Ascending aorta (tissue), 2 donors: ENCODE measurements at regions not wholly inside any gene's neighbourhood (a gene's known extent, or its start where the extent isn't known, plus 50 kb on each side); places are given as distances from the start of the nearest gene placed in this dataset.

Experiments used
- DNase-seq, 2 donors: peaks; one replicate each; pipeline ENCODE4 v3.0.0-alpha.2; 2019; ENCODE audit warnings: low spot score in 2 of 2
- H3K27ac ChIP-seq, 2 donors: fragments of 200-600 bp; sonication (generic); one replicate each; pipeline ENCODE4 v1.5.1; 2016 to 2017; ENCODE audit warnings: mild to moderate bottlenecking in 1 of 2
- H3K27me3 ChIP-seq: fragments of 200-600 bp; sonication (generic); one replicate; pipeline ENCODE4 v1.5.1; 2017
- H3K36me3 ChIP-seq, 2 donors: fragments of 200-600 bp; sonication (generic); one replicate each; pipeline ENCODE4 v1.5.1; 2016
- H3K4me1 ChIP-seq, 2 donors: fragments of 200-600 bp; sonication (generic); one replicate each; pipeline ENCODE4 v1.5.1; 2016 to 2017; ENCODE audit warnings: mild to moderate bottlenecking in 1 of 2
- H3K4me3 ChIP-seq, 2 donors: fragments of 200-600 bp; sonication (generic); one replicate each; pipeline ENCODE4 v1.5.1; 2016 to 2017; ENCODE audit warnings: mild to moderate bottlenecking in 1 of 2
- H3K9me3 ChIP-seq, 2 donors: fragments of 200-600 bp; sonication (generic); one replicate each; pipeline ENCODE4 v1.5.1; 2016
- intact Hi-C: fragments of 100-400 bp; cut with DNase I; formaldehyde crosslinking; loops from one replicate; pipeline ENCODE4 v1.15.1; 2023
- TF ChIP-seq, protein P1 (sequence below), 3 experiments: fragments of 200-600 bp in 2 of 3; fragments of 450-650 bp in 1 of 3; sonication (generic) in 2 of 3; IDR thresholded peaks; one replicate each; pipeline ENCODE4 v1.5.1; 2016 to 2019; ENCODE audit warnings: antibody characterized with exemption in 3 of 3, mild to moderate bottlenecking in 1 of 3, moderate library complexity in 1 of 3

DNA sequence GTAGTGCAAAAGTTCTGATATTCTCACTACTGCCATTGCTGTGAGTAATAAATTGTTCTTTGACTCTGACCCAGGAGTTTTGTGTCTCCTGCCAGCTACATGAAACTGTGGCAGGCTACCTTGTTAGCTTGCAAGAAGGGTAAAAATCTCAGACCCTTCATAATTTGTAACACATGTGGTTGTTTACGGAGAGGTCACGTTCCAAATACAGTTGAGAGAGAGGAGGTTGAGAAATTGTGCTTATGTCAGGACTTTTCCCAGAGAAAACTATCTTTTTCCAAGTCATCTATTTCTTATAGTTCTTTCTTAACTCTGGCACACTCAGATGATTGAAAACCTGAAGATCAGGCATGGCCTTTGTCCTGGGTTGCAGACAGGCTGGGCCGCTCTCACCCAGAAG, 114.4 kb upstream of the SVIL start:
- intact Hi-C loops = no loop called here
- Histone ChIP-seq H3K9me3 (no peaks in the 10 kb centered on the region), H3K36me3 (no peaks in the 10 kb centered on the region), H3K4me1 (peaks cover 5 to 16% of the 10 kb centered on the region in 2 donors), H3K27me3 (no peaks in the 10 kb centered on the region), H3K27ac (no peak overlapping the region), H3K4me3 (no peak overlapping the region)
- no peak for DNase-seq
- TF ChIP-seq, protein P1, sequence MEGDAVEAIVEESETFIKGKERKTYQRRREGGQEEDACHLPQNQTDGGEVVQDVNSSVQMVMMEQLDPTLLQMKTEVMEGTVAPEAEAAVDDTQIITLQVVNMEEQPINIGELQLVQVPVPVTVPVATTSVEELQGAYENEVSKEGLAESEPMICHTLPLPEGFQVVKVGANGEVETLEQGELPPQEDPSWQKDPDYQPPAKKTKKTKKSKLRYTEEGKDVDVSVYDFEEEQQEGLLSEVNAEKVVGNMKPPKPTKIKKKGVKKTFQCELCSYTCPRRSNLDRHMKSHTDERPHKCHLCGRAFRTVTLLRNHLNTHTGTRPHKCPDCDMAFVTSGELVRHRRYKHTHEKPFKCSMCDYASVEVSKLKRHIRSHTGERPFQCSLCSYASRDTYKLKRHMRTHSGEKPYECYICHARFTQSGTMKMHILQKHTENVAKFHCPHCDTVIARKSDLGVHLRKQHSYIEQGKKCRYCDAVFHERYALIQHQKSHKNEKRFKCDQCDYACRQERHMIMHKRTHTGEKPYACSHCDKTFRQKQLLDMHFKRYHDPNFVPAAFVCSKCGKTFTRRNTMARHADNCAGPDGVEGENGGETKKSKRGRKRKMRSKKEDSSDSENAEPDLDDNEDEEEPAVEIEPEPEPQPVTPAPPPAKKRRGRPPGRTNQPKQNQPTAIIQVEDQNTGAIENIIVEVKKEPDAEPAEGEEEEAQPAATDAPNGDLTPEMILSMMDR (IDR thresholded peaks at IDR 0.05) = no peak

GRCh38 chr10:29748109-29748650, 113.4 kb upstream of the SVIL start:
- Histone ChIP-seq H3K4me1 (peaks cover 5 to 16% of the 10 kb centered on the region in 2 donors), H3K27ac (no peak overlapping the region), H3K27me3 (no peaks in the 10 kb centered on the region), H3K36me3 (no peaks in the 10 kb centered on the region), H3K4me3 (no peak overlapping the region), H3K9me3 (no peaks in the 10 kb centered on the region)
- no peak for DNase-seq
- TF ChIP-seq, protein P1 (IDR thresholded peaks at IDR 0.05) = no peak
- intact Hi-C loops = no loop called here

DNA sequence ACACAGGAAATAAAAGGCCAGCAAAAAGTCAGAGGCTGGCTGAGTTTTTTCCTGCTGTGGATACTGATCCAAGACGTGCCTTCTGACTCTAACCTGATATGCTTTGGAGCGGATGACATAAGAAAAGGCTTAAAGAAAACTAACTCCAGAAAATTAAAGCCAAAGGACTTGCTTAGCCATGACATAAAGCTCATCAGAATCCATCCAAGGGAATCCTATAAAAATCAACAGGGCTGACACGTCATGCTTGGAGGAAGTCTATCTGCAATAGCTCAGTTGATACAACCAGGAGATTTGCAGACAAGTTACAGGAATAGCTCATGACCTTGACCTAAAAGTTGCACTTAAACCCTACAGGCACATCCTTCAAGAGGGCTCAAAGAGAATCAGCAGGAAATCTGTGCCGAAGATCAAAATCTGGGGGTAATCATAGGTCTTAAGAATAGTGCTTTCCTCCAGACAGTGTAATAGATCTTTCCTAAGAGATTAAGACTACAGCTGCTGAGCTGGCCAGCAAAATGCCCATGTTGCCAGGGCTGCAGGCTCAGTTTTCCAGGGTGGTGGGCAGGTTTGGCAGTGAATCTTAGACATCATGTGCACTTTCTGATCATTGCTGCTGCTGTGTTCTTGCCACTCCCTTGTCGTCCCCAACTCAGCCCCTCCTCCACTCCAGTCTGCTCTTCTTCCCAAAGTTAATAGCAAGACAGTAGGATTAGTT, 111.5 kb upstream of the SVIL start:
- Histone ChIP-seq H3K4me3 (no peak overlapping the region), H3K27ac (peak overlapping the region; percentile 54 to 67), H3K9me3 (no peaks in the 10 kb centered on the region), H3K4me1 (peaks cover 5 to 21% of the 10 kb centered on the region in 2 donors), H3K27me3 (no peaks in the 10 kb centered on the region), H3K36me3 (no peaks in the 10 kb centered on the region)
- DNase-seq = no peak
- TF ChIP-seq, protein P1 (IDR thresholded peaks at IDR 0.05) = no peak
- intact Hi-C loops = loop anchor here (2.0 kb wide), 1 partner anchor 35 kb away; no protein-coding TSS in a partner anchor

GRCh38 chr10:29740981-29741545, 106.3 kb upstream of the SVIL start:
- TF ChIP-seq, protein P1 (IDR thresholded peaks at IDR 0.05) = no peak
- H3K27ac ChIP-seq = peak overlapping the region; percentile 81 to 84

GRCh38 chr10:29738341-29738740, 103.6 kb upstream of the SVIL start:
- Histone ChIP-seq H3K36me3 (no peaks in the 10 kb centered on the region), H3K4me3 (no peak overlapping the region), H3K27ac (peak overlapping the region in 1 of 2 donors; percentile 36), H3K9me3 (no peaks in the 10 kb centered on the region), H3K4me1 (peaks cover 5 to 28% of the 10 kb centered on the region in 2 donors), H3K27me3 (no peaks in the 10 kb centered on the region)
- TF ChIP-seq, protein P1 (IDR thresholded peaks at IDR 0.05) = no peak
- no peak for DNase-seq
- intact Hi-C loops = loop anchor here (5.0 to 10.0 kb wide), 2 partner anchors 146 to 214 kb away; no protein-coding TSS in a partner anchor

More at GRCh38 chr10:29740981-29741545, 106.3 kb upstream of the SVIL start:
- H3K4me3 ChIP-seq = no peak overlapping the region
- H3K4me1 ChIP-seq = peaks cover 5 to 24% of the 10 kb centered on the region in 2 donors
- H3K36me3 ChIP-seq = no peaks in the 10 kb centered on the region
- no peaks in the 10 kb centered on the region for H3K27me3 ChIP-seq
- no peak for DNase-seq
- H3K9me3 ChIP-seq = no peaks in the 10 kb centered on the region
- intact Hi-C loops = no loop called here
